ENCODE measurements at regions not wholly inside any gene's neighbourhood (a gene's known extent, or its start where the extent isn't known, plus 50 kb on each side); places are given as distances from the start of the nearest gene placed in this dataset.
"Not testable (repeated sequence)": the region's sequence is repeated elsewhere in the genome, so short reads cannot be mapped to it uniquely, and the experiment has no call there.

DNA sequence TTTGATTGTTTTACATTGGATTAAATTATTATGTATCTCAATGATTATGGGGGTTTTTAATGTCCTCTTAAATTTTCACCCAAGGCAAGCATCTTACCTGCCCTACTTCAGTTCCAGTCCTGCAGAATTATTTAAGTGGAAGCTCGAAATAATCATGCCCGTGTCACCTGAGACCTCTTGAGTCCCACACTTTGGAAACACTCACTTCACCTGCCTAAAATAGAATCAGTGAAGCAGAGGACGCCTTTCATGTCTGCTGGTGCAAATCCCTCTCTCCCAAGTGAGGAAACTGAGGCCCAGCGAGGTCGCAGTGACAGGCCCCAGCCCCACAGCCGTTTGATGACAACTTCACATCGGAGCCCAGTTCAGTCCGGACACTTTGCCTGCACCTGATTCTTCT, 284.6 kb downstream of the C16orf95 start:
- TF ChIP-seq, protein P1, sequence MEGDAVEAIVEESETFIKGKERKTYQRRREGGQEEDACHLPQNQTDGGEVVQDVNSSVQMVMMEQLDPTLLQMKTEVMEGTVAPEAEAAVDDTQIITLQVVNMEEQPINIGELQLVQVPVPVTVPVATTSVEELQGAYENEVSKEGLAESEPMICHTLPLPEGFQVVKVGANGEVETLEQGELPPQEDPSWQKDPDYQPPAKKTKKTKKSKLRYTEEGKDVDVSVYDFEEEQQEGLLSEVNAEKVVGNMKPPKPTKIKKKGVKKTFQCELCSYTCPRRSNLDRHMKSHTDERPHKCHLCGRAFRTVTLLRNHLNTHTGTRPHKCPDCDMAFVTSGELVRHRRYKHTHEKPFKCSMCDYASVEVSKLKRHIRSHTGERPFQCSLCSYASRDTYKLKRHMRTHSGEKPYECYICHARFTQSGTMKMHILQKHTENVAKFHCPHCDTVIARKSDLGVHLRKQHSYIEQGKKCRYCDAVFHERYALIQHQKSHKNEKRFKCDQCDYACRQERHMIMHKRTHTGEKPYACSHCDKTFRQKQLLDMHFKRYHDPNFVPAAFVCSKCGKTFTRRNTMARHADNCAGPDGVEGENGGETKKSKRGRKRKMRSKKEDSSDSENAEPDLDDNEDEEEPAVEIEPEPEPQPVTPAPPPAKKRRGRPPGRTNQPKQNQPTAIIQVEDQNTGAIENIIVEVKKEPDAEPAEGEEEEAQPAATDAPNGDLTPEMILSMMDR (IDR thresholded peaks at IDR 0.05; ENCODE audit: low read depth, low read length): no peak

DNA sequence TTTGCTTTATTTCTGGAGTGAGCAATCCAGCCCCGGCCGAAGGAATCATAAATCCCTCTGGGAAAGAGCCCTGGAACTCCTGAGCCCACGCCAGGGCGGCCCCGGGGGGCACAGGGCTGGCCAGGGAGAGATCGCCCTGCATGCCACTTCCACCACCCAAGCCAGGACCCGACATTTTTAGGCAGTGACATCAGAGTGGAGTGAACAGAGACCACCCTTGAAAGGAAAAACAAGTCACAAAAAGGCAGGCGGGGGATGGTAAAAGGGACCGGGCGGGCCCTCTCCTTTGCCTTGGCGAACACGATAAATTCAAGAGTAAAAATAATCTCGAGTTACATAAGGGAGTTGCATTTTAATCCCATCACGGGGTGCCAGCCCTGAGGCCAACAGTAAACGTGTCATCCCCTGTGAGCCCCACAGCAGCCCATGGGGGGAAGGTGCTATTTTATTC, 284.1 kb downstream of the C16orf95 start:
- TF ChIP-seq, protein P1 (IDR thresholded peaks at IDR 0.05; ENCODE audit: low read depth, low read length): no peak

More for the DNA sequence above, 284.6 kb downstream of the C16orf95 start:
- no peak overlapping the region for H3K4me3 ChIP-seq (ENCODE audit: low read depth, low read length)

DNA sequence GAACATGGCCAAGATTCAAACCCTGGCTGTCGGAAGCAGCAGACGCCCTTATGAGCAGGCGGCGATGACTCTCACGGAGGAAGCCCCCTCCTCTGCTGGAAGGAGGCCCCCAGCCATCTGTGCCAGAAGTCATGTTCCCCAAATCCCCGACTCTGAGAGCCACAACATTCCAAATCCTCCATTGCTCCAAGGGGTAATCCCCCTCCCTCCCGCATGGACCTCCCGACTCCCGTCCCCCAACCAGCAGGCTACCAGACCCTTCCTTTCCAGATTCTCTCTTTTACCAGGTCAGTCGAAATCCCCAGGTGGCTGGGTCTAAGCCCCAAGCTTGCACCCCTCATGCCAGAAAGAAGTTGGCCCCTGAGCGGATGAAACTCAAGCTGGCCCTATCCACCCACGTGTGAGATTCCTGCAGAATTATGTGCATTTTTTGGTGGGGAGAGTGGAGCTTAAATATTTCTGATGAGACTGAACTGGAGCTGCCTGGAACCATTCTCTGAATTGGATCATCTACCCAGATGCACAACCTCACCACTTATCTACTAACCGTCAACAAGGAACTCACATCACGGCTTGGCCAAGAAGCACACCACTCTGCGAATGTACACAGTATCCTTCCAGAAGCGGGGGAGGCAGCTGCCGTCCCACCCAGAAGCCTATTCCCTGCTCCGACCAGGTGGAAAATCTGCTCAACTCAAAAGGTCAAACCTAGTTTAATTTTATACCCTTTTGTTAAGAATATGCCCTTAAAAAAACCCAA, 283.5 kb downstream of the C16orf95 start:
- H3K4me3 ChIP-seq (ENCODE audit: low read depth, low read length): no peak overlapping the region
- TF ChIP-seq, protein P1 (IDR thresholded peaks at IDR 0.05; ENCODE audit: low read depth, low read length): no peak

More for the DNA sequence above, 284.1 kb downstream of the C16orf95 start:
- H3K4me3 ChIP-seq (ENCODE audit: low read depth, low read length): no peak overlapping the region

DNA sequence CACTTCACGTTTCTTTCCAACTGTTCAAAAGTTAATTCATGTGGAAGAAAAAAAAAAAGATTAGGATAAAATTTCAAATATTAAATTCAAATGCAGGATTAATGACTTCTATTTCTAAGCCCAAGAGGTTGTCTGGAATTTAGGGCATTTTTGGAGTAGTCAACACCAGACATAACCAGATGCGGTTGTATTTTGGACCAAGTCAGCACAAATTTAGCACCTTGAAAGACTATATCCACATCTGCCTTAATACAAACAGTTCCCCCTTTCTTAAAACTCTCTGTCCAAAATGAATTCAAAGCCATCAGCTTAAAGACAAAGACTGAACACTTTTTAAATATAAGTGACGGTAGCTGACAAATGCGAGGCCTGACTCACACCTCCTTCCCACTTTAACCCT, 282.9 kb downstream of the C16orf95 start:
- TF ChIP-seq, protein P1 (IDR thresholded peaks at IDR 0.05; ENCODE audit: low read depth, low read length): no peak
- H3K4me3 ChIP-seq (ENCODE audit: low read depth, low read length): no peak overlapping the region

DNA sequence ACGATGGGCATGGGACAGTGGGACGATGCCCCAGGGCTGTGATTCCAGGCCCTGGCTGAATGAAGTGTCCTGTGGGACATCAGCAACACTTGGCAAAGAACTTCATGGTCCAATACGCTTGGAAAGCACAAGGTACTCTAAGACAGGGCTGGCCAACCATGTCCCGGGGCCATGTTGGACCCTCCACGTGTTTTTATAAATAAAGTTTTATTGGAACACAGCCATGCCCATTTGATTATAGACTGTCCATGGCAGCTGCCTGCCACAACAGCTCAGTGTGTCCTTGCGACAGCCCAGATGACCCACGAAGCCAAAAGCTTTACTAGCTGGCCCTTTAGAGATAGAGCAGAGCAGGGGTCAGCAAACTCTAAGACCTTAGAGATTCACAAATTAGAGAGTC, 282.1 kb downstream of the C16orf95 start:
- no peak overlapping the region for H3K4me3 ChIP-seq (ENCODE audit: low read depth, low read length)
- TF ChIP-seq, protein P1 (IDR thresholded peaks at IDR 0.05; ENCODE audit: low read depth, low read length): no peak

DNA sequence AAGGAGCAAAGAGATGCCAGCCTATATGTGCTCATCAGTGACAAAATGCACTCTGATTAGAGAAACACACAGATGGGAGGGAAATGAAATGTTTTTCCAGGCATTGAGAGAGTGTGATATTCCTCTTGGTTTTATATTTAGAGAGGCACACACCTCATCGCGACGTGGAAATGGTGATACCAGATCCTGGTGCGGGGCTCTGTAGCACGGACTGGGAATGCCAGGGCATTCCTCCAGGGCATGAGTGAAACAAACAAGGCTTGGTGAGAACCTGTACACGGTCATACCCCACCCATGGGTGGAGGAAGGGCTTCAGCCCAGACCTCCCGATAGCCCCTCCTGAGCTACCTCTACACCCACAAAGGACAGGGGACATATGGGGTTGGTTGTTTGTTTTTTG, 280.2 kb downstream of the C16orf95 start:
- H3K4me3 ChIP-seq (ENCODE audit: low read depth, low read length): no peak overlapping the region
- TF ChIP-seq, protein P1 (IDR thresholded peaks at IDR 0.05; ENCODE audit: low read depth, low read length): no peak

DNA sequence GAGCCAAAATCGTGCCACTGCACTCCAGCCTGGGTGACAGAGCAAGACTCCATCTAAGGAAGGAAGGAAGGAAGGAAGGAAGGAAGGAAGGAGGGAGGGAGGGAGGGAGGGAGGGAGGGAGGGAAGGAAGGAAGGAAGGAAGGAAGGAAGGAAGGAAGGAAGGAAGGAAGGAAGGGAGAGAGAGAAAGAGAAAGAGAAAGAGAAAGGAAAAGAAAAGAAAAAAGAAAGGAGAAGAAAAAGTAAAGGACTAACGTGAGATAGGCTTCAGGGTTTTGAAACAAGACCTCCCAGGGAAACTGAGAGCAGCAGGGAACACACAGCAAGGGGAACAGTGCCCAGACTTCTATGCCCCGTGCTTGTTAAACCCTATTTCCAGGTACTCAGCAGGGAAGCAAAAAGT, 278.7 kb downstream of the C16orf95 start:
- H3K4me3 ChIP-seq (ENCODE audit: low read depth, low read length): not testable (repeated sequence)
